ENCODE measurements at regions not wholly inside any gene's neighbourhood (a gene's known extent, or its start where the extent isn't known, plus 50 kb on each side); places are given as distances from the start of the nearest gene placed in this dataset.

GRCh38 chr20:47883186-47883585 is 97.9 kb upstream of the SULF2 start:
- no peaks in the 10 kb centered on the region for H3K9me3 Mint-ChIP-seq
- no peaks in the 10 kb centered on the region for H3K36me3 Mint-ChIP-seq (ENCODE audit: low read depth)
- no peaks in the 10 kb centered on the region for H3K27me3 Mint-ChIP-seq (ENCODE audit: low read depth)
- no peaks in the 10 kb centered on the region for H3K4me1 Mint-ChIP-seq (ENCODE audit: low read depth)
- H3K27ac Mint-ChIP-seq, result no peak overlapping the region
- H3K4me3 Mint-ChIP-seq, result no peak overlapping the region

- no peaks in the 10 kb centered on the region for H3K4me1 Mint-ChIP-seq (ENCODE audit: low read depth)
- H3K27ac Mint-ChIP-seq, result no peak overlapping the region
- no peaks in the 10 kb centered on the region for H3K9me3 Mint-ChIP-seq
- no peaks in the 10 kb centered on the region for H3K36me3 Mint-ChIP-seq (ENCODE audit: low read depth)
- no peak overlapping the region for H3K4me3 Mint-ChIP-seq
- peaks cover 5% of the 10 kb centered on the region for H3K27me3 Mint-ChIP-seq (ENCODE audit: low read depth)
These were observed 94.5 kb upstream of the SULF2 start for GRCh38 chr20:47879771-47880170.

GRCh38 chr20:47878601-47879027 is 93.3 kb upstream of the SULF2 start:
- Mint-ChIP-seq H3K27ac (no peak overlapping the region), H3K4me3 (no peak overlapping the region), H3K36me3 (ENCODE audit: low read depth) (no peaks in the 10 kb centered on the region), H3K27me3 (ENCODE audit: low read depth) (peaks cover 5% of the 10 kb centered on the region), H3K4me1 (ENCODE audit: low read depth) (no peaks in the 10 kb centered on the region), H3K9me3 (no peaks in the 10 kb centered on the region)

GRCh38 chr20:47876311-47877088 is 91.2 kb upstream of the SULF2 start:
- H3K9me3 Mint-ChIP-seq, result no peaks in the 10 kb centered on the region
- peaks cover 8% of the 10 kb centered on the region for H3K27me3 Mint-ChIP-seq (ENCODE audit: low read depth)
- H3K27ac Mint-ChIP-seq, result no peak overlapping the region
- H3K4me3 Mint-ChIP-seq, result no peak overlapping the region
- no peaks in the 10 kb centered on the region for H3K36me3 Mint-ChIP-seq (ENCODE audit: low read depth)
- H3K4me1 Mint-ChIP-seq (ENCODE audit: low read depth), result no peaks in the 10 kb centered on the region

- Mint-ChIP-seq H3K27ac (no peak overlapping the region), H3K27me3 (ENCODE audit: low read depth) (peaks cover 8% of the 10 kb centered on the region), H3K9me3 (no peaks in the 10 kb centered on the region), H3K4me1 (ENCODE audit: low read depth) (no peaks in the 10 kb centered on the region), H3K36me3 (ENCODE audit: low read depth) (no peaks in the 10 kb centered on the region), H3K4me3 (no peak overlapping the region)
These were observed 90.2 kb upstream of the SULF2 start for GRCh38 chr20:47875297-47876025.

GRCh38 chr20:47872341-47872740 is 87.1 kb upstream of the SULF2 start:
- Mint-ChIP-seq H3K36me3 (ENCODE audit: low read depth) (no peaks in the 10 kb centered on the region), H3K4me3 (no peak overlapping the region), H3K9me3 (no peaks in the 10 kb centered on the region), H3K4me1 (ENCODE audit: low read depth) (no peaks in the 10 kb centered on the region), H3K27ac (no peak overlapping the region), H3K27me3 (ENCODE audit: low read depth) (peaks cover 8% of the 10 kb centered on the region)

GRCh38 chr20:47870475-47870874 is 85.2 kb upstream of the SULF2 start:
- peaks cover 3% of the 10 kb centered on the region for H3K27me3 Mint-ChIP-seq (ENCODE audit: low read depth)
- no peak overlapping the region for H3K4me3 Mint-ChIP-seq
- no peaks in the 10 kb centered on the region for H3K36me3 Mint-ChIP-seq (ENCODE audit: low read depth)
- H3K27ac Mint-ChIP-seq, result no peak overlapping the region
- H3K4me1 Mint-ChIP-seq (ENCODE audit: low read depth), result no peaks in the 10 kb centered on the region
- H3K9me3 Mint-ChIP-seq, result no peaks in the 10 kb centered on the region

GRCh38 chr20:47868744-47869143 is 83.5 kb upstream of the SULF2 start:
- no peaks in the 10 kb centered on the region for H3K36me3 Mint-ChIP-seq (ENCODE audit: low read depth)
- no peak overlapping the region for H3K27ac Mint-ChIP-seq
- no peaks in the 10 kb centered on the region for H3K4me1 Mint-ChIP-seq (ENCODE audit: low read depth)
- peaks cover 7% of the 10 kb centered on the region for H3K27me3 Mint-ChIP-seq (ENCODE audit: low read depth)
- no peaks in the 10 kb centered on the region for H3K9me3 Mint-ChIP-seq
- no peak overlapping the region for H3K4me3 Mint-ChIP-seq

GRCh38 chr20:47868236-47868635 is 83.0 kb upstream of the SULF2 start:
- Mint-ChIP-seq H3K4me3 (no peak overlapping the region), H3K9me3 (no peaks in the 10 kb centered on the region), H3K4me1 (ENCODE audit: low read depth) (no peaks in the 10 kb centered on the region), H3K36me3 (ENCODE audit: low read depth) (no peaks in the 10 kb centered on the region), H3K27me3 (ENCODE audit: low read depth) (peaks cover 7% of the 10 kb centered on the region), H3K27ac (no peak overlapping the region)

- Mint-ChIP-seq H3K27ac (no peak overlapping the region), H3K36me3 (ENCODE audit: low read depth) (no peaks in the 10 kb centered on the region), H3K27me3 (ENCODE audit: low read depth) (peaks cover 11% of the 10 kb centered on the region), H3K4me1 (ENCODE audit: low read depth) (no peaks in the 10 kb centered on the region), H3K9me3 (no peaks in the 10 kb centered on the region), H3K4me3 (no peak overlapping the region)
These were observed 82.5 kb upstream of the SULF2 start for GRCh38 chr20:47867831-47868230.

- no peak overlapping the region for H3K27ac Mint-ChIP-seq
- H3K36me3 Mint-ChIP-seq (ENCODE audit: low read depth), result no peaks in the 10 kb centered on the region
- no peaks in the 10 kb centered on the region for H3K4me1 Mint-ChIP-seq (ENCODE audit: low read depth)
- H3K27me3 Mint-ChIP-seq (ENCODE audit: low read depth), result peaks cover 12% of the 10 kb centered on the region
- no peaks in the 10 kb centered on the region for H3K9me3 Mint-ChIP-seq
- H3K4me3 Mint-ChIP-seq, result no peak overlapping the region
These were observed 81.2 kb upstream of the SULF2 start for GRCh38 chr20:47866480-47866879.

- Mint-ChIP-seq H3K36me3 (ENCODE audit: low read depth) (no peaks in the 10 kb centered on the region), H3K27ac (no peak overlapping the region), H3K4me3 (no peak overlapping the region), H3K4me1 (ENCODE audit: low read depth) (no peaks in the 10 kb centered on the region), H3K27me3 (ENCODE audit: low read depth) (peaks cover 12% of the 10 kb centered on the region), H3K9me3 (no peaks in the 10 kb centered on the region)
These were observed 80.6 kb upstream of the SULF2 start for GRCh38 chr20:47865912-47866311.

- no peak overlapping the region for H3K27ac Mint-ChIP-seq
- no peaks in the 10 kb centered on the region for H3K4me1 Mint-ChIP-seq (ENCODE audit: low read depth)
- H3K36me3 Mint-ChIP-seq (ENCODE audit: low read depth), result no peaks in the 10 kb centered on the region
- H3K27me3 Mint-ChIP-seq (ENCODE audit: low read depth), result peaks cover 12% of the 10 kb centered on the region
- no peak overlapping the region for H3K4me3 Mint-ChIP-seq
- H3K9me3 Mint-ChIP-seq, result no peaks in the 10 kb centered on the region
These were observed 80.2 kb upstream of the SULF2 start for GRCh38 chr20:47865451-47865850.

GRCh38 chr20:47863981-47864380 is 78.7 kb upstream of the SULF2 start:
- H3K4me3 Mint-ChIP-seq, result no peak overlapping the region

GRCh38 chr20:47863315-47863965 is 78.2 kb upstream of the SULF2 start:
- H3K9me3 Mint-ChIP-seq, result no peaks in the 10 kb centered on the region
- H3K4me1 Mint-ChIP-seq (ENCODE audit: low read depth), result no peaks in the 10 kb centered on the region
- no peak overlapping the region for H3K27ac Mint-ChIP-seq
- H3K4me3 Mint-ChIP-seq, result no peak overlapping the region
- H3K36me3 Mint-ChIP-seq (ENCODE audit: low read depth), result no peaks in the 10 kb centered on the region
- peaks cover 12% of the 10 kb centered on the region for H3K27me3 Mint-ChIP-seq (ENCODE audit: low read depth)

More at GRCh38 chr20:47863981-47864380, 78.7 kb upstream of the SULF2 start:
- H3K36me3 Mint-ChIP-seq (ENCODE audit: low read depth), result no peaks in the 10 kb centered on the region
- no peak overlapping the region for H3K27ac Mint-ChIP-seq
- no peaks in the 10 kb centered on the region for H3K4me1 Mint-ChIP-seq (ENCODE audit: low read depth)
- H3K27me3 Mint-ChIP-seq (ENCODE audit: low read depth), result peaks cover 12% of the 10 kb centered on the region
- no peaks in the 10 kb centered on the region for H3K9me3 Mint-ChIP-seq

Measured in T-helper 1 cell treated with Interleukin-12 subunit alpha and Interleukin-12 subunit beta and Interleukin-4 antibody, amounts not matched to agents 30 μg/mL and 1 μg/mL, for 36 hours (primary cell).